ENCODE measurements at regions not wholly inside any gene's neighbourhood (a gene's known extent, or its start where the extent isn't known, plus 50 kb on each side); places are given as distances from the start of the nearest gene placed in this dataset.
"Not testable (repeated sequence)": the region's sequence is repeated elsewhere in the genome, so short reads cannot be mapped to it uniquely, and the experiment has no call there.

DNA sequence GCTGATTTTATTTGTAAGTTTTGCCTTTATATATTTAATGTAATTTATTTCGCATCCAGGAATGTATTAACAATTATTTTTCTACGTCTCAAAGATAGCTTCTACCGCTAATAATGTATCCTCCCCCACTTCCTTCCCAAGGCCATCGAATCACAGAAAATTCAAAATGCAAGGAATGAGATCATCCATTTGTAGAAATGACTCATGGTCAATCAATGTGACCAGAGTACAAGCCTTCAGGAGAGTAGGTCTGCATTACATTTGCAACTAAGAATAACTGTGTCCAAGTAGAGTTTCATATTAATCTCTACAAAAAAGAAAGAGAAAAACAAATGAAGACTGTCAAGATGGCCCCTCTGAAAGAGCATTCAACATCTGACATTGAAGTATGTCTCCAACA lies 205.9 kb upstream of the PHF14 start:
- DNase-seq (ENCODE audit: low read depth in 2 of 2), result no peak

DNA sequence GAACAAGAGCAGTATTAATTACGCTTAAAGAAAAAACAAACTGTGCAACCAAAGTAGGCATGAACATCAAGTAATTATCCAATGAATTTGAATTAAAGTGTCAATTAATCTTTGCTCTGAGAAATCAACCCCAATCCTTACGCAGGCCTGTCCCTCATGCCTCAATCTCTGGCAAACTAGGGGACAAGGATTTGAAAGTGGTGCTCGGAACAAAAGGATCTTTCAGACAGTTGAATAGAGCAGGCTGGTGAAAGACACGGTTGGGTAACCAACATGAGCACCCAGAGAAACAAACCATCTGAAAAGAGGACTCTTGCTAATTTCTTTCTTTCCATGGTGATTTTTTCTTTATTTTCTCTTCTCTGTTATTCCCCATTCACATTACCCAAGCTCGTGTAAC lies 203.5 kb upstream of the PHF14 start:
- DNase-seq (ENCODE audit: low read depth in 2 of 2), result no peak

DNA sequence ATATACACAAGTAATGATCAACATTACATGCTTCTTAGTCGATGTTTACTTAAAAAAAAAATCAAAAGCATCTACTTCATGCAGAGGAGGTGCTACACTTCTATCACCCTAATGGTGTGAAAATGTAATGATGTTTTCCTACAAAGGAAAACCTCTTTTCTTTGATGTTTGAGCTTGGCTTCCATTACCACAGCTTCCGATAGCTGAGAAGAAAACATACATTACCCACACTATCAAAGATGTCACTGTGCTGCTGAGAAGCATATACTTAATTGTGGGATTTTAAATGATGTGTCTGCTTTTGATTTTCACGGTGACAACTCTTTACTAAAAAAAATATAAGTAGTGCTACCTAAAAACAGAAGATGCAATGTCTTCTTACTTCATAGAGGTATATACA lies 200.2 kb upstream of the PHF14 start:
- DNase-seq (ENCODE audit: low read depth in 2 of 2), result no peak

DNA sequence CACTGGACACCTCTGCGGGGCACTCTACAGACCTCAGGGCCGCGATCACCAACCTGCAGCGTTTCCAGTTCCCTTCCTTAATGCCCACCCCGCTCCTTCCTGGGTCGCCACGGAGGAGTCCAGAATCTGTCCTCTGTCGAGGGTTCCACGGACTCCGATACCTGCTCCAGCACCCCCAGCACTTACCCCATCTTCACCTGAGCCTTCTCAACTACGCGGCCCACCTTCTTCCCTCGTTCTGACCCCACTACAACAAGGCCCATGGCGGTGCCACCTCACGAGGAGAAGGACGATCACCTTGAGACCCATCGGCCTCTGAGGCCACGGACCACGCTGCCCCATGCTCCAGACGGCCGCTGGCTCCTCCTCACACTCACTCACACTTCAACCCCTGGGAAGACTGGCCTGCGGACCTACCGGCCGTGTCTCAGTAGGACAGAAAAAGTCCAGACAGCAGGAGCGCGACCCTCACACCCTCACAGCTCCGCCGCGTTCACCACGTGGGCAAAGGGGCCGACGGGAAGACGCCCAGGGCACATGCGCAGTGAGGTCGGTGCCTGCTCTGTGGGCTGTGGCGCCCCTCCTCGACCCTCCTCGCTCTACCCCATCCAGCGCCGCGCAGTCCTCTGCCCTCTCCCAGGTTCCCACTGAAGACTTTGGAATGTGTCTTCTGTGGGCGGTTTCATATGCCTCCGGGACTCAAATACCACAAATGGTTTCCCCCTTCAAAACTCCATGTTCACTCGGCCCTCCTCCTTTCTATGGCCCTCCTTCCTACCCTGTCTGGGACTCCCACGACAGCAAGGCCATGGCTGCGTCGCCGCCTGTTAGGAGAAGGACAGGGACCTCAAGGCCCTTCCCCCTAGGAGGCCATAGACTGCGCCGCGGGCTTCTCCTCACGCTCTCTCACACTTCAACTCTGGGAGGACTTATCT lies 193.9 kb upstream of the PHF14 start:
- no peak for DNase-seq (ENCODE audit: low read depth in 2 of 2)

- no peak for DNase-seq (ENCODE audit: low read depth in 2 of 2)
These were observed 193.3 kb upstream of the PHF14 start for GRCh38 chr7:10780400-10780747.

- DNase-seq (ENCODE audit: low read depth in 2 of 2), result not testable (repeated sequence)
These were observed 186.7 kb upstream of the PHF14 start for GRCh38 chr7:10786976-10787375.

DNA sequence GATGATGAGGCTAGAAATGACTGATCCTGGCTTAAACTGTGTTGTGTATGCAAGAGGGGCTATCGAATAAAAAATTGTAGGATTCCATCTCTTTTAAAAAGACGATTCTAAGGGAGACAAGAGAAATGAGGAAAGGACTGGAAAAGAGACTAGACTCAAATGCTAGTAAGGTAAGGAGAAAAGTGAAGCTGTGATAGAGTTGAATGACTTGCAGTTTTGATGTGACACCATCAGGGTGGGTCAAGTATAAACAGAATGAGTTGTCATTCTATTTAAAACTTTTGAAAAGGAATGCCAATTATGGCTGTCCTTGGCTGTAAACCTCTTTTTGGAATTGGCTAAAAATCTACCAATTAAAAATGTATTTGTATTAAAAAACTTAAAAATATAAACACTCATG lies 184.5 kb upstream of the PHF14 start:
- no peak for DNase-seq (ENCODE audit: low read depth in 2 of 2)

GRCh38 chr7:10790910-10791309 lies 182.8 kb upstream of the PHF14 start:
- no peak for DNase-seq (ENCODE audit: low read depth in 2 of 2)

DNA sequence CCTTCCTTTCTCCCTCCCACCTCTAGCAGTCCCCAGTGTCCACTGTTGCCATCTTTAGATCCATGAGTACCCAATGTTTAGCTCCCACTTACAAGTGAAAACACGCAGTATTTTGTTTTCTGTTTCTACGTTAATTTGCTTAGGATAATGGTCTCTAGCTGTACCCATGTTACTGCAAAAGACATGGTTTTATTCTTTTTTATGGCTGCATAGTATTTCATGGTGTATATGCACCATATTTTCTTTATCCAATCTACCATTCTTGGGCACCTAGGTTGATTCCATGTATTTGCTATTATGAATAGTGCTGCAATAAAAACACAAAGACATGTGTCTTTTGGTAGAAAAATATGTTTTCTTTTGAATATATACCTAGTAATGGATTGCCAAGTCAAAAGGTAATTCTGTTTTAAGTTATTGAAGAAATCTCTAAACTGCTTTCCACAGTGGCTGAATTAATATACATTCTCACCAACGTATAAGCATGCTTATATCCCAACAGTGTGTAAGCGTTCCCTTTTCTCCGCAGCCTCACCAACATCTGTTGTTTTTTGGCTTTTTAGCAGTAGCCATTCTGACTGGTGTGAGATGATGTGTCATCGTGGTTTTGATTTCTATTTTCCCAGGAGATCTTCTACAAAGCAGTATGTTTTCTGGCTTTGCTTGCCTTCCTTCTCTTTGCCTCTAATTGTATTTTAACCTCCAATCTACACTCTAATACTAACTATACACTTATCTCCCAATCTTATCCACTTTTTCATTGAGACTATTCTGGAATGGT lies 179.5 kb upstream of the PHF14 start:
- DNase-seq (ENCODE audit: low read depth in 2 of 2), result no peak

GRCh38 chr7:10797157-10797556 lies 176.5 kb upstream of the PHF14 start:
- no peak for DNase-seq (ENCODE audit: low read depth in 2 of 2)

DNA sequence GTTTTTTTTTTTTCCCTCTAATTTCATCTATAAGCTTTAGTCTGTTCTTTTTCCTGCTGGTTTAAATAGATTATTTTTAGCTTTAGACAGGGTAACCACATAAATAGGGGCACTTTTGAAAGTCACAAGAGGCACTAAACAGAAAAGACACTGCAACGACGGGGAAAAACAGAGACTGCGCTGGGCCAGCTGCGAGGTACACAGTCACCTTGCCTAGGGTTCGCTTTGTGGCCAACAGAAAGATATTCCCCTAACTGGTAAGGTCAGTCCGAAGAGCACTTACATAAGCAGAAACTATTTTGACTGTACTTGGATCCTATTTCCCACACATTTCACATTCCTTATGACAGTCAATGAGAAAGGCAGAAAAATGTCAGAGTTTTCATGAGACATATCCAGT lies 175.6 kb upstream of the PHF14 start:
- no peak for DNase-seq (ENCODE audit: low read depth in 2 of 2)

GRCh38 chr7:10799475-10799874 lies 174.2 kb upstream of the PHF14 start:
- no peak for DNase-seq (ENCODE audit: low read depth in 2 of 2)

DNA sequence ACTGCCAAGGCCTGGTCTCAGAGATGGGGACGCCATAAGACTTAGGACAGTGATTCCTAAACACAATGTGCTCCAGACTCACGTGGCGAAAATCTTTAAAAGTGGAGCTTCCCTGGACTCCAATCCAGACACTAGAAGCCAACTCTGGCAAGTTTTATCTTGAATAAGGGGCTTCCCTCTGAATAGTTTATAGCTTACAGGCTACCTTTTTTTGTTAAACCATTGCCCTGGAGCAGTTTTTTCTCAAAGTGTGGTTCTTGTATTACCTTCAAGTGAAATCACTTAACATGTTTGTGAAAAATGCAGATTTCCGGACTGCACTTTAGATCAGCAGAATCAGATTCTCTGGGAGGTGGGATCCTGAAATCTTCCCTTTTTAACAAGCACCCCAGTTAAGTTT lies 171.7 kb upstream of the PHF14 start:
- DNase-seq (ENCODE audit: low read depth in 2 of 2), result no peak

DNA sequence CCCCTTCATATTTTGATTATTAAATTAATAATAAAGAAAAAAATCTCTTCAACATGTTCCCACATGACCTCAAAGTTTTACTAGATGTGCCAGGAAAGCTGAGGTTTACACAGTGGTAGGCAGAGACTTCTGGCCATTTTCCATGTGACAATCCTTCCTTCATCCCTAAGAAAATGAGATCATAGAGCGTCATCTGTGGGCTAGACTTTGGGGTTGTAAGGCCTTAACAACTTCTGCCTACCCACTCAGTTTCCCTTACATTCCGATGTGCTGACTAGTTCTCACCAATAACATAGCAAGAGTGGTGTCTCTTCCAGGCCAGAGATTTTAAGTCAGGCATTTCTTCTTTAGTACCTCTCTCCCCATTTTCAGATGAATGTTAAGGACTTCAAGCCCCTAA lies 171.1 kb upstream of the PHF14 start:
- DNase-seq (ENCODE audit: low read depth in 2 of 2), result no peak

- no peak for DNase-seq (ENCODE audit: low read depth in 2 of 2)
These were observed 170.0 kb upstream of the PHF14 start for GRCh38 chr7:10803720-10804119.

GRCh38 chr7:10804770-10805169 lies 168.9 kb upstream of the PHF14 start:
- no peak for DNase-seq (ENCODE audit: low read depth in 2 of 2)

GRCh38 chr7:10815546-10815945 lies 158.1 kb upstream of the PHF14 start:
- DNase-seq (ENCODE audit: low read depth in 2 of 2), result no peak

DNA sequence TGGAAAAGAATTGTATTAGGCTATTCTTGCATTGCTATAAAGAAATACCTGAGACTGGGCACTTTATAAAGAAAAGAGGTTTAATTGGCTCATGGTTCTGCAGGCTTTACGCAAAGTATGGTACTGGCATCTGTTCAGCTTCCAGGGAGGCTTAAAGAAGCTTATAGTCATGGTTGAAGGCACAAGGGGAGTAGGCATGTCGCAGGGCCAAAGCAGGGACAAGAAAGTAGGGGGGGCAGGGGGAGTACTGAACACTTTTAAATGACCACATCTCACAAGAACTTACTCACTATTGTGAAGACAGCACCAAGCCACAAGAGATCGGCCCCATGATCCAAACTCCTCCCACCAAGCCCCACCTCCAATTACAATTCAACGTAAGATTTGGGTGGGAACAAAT lies 152.5 kb upstream of the PHF14 start:
- no peak for DNase-seq (ENCODE audit: low read depth in 2 of 2)

DNA sequence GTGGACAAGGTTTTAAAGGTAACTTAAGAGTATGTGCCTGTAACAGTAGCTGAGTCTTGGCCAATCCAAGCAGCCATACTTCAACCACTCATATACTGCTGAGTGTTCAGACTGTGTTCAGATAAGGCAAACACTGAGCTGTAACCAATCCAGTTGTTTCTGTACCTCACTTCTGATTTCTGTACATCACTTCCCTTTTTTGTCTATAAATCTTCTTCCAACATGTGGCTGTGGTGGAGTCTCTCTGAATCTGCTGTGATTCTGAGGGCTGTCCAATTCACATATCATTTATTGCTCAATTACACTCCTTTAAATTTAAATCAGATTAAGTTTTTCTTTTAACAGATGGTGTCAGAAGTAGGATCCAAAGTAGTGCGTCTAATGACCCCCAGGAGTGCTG lies 149.5 kb upstream of the PHF14 start:
- no peak for DNase-seq (ENCODE audit: low read depth in 2 of 2)

DNA sequence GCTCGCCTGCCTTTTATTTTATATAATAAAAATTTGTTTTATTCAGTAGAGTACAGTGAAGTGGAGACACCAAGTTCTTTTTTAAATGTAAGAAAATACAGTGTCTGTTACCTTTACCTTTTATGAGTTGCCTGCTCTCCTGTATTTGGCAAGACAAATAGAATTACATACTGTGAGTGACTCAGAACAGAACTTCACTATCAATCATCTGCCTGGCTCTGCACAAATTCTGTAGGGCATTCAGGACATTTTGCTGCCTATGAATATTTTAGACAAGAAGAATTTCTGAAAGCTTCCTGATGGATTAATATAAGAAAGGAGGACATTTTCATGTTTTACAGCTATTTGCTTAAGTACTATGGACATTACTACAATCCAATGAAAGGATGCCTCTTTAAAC lies 135.4 kb upstream of the PHF14 start:
- DNase-seq (ENCODE audit: low read depth in 2 of 2), result no peak

DNA sequence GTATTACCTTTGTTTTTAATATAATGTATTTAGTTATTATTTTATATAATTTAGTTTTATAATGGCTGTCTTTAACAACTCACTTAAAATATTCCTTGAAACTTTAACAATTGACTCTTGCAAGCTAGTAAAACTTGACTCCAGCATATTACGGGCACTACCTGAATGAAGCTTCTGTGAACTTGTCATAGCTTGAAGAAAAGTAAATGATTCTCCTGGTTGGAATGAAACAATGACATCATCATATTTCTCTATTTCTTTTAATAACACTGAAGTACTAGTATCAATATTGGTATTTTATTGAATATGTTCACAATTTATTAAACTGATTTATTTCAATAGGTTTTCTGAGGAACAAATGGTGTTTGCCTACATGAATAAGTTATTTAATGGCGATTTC lies 128.4 kb upstream of the PHF14 start:
- DNase-seq (ENCODE audit: low read depth in 2 of 2), result no peak

- DNase-seq (ENCODE audit: low read depth in 2 of 2), result no peak
These were observed 118.1 kb upstream of the PHF14 start for GRCh38 chr7:10855583-10855982.

GRCh38 chr7:10860516-10860915 lies 113.2 kb upstream of the PHF14 start:
- no peak for DNase-seq (ENCODE audit: low read depth in 2 of 2)
